MM.1S (cell line): ENCODE measurements at regions not wholly inside any gene's neighbourhood (a gene's known extent, or its start where the extent isn't known, plus 50 kb on each side); places are given as distances from the start of the nearest gene placed in this dataset.
"Not testable (repeated sequence)": the region's sequence is repeated elsewhere in the genome, so short reads cannot be mapped to it uniquely, and the experiment has no call there.

Source experiments
- EZH2phosphoT487 ChIP-seq: fragments of 300-600 bp; sonication (generic); IDR thresholded peaks from 2 replicates; pipeline ENCODE4 v1.6.1; 2018; ENCODE audit warnings: antibody characterized with exemption, low read length
- TF ChIP-seq, protein P1 (sequence below): fragments of 300-600 bp; sonication (generic); IDR thresholded peaks from 2 replicates; pipeline ENCODE4 v1.5.1; 2016; ENCODE audit warnings: antibody characterized with exemption, low read length, mixed read lengths

- TF ChIP-seq, protein P1, sequence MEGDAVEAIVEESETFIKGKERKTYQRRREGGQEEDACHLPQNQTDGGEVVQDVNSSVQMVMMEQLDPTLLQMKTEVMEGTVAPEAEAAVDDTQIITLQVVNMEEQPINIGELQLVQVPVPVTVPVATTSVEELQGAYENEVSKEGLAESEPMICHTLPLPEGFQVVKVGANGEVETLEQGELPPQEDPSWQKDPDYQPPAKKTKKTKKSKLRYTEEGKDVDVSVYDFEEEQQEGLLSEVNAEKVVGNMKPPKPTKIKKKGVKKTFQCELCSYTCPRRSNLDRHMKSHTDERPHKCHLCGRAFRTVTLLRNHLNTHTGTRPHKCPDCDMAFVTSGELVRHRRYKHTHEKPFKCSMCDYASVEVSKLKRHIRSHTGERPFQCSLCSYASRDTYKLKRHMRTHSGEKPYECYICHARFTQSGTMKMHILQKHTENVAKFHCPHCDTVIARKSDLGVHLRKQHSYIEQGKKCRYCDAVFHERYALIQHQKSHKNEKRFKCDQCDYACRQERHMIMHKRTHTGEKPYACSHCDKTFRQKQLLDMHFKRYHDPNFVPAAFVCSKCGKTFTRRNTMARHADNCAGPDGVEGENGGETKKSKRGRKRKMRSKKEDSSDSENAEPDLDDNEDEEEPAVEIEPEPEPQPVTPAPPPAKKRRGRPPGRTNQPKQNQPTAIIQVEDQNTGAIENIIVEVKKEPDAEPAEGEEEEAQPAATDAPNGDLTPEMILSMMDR: not testable (repeated sequence)
- not testable (repeated sequence) for TF ChIP-seq EZH2phosphoT487
Measured at GRCh38 chr9:66795723-66796503, 104.6 kb upstream of the ZNF658 start.
